IMR-90 (cell line): ENCODE measurements at regions not wholly inside any gene's neighbourhood (a gene's known extent, or its start where the extent isn't known, plus 50 kb on each side); places are given as distances from the start of the nearest gene placed in this dataset.

ENCODE experiments used
- ATAC-seq: fragments of 200-7000 bp; cut with Tn5 transposase; 2 replicates; pipeline ENCODE4 v1.9.1; 2020; ENCODE audit warnings: low read depth, mild to moderate bottlenecking, moderate library complexity
- BruUV-seq: library from RNA; stranded (reverse); fragments of 400-500 nt; replicated peaks from 2 replicates; lab custom pipeline; 2021; lab: Mats Ljungman, UMichigan
- CTCF ChIA-PET: fragments of 300-600 bp; formaldehyde crosslinking; extraction: SDS; loops from one replicate; lab custom pipeline; 2021; ENCODE audit warnings: antibody characterized with exemption; lab: Yijun Ruan, JAX
- POLR2A ChIA-PET: fragments of 300-600 bp; sonication (Branson Sonifier 250); formaldehyde crosslinking; loops from one replicate; lab custom pipeline; 2022; ENCODE audit warnings: antibody characterized with exemption; ENCODE audit not compliant: unreplicated experiment; lab: Charles Lee
- DNase-seq: peaks from one replicate; pipeline ENCODE4 v3.0.0; 2013
- H2AFZ ChIP-seq: replicated peaks from 2 replicates; pipeline ENCODE3; 2013; ENCODE audit warnings: low read length, mild to moderate bottlenecking; ENCODE audit not compliant: poor library complexity
- H2AK5ac ChIP-seq: 2 replicates; pipeline ENCODE4 v1.6.1; 2013; ENCODE audit warnings: low read depth, low read length, inconsistent platforms
- H2AK9ac ChIP-seq: replicated peaks from 2 replicates; pipeline ENCODE3; 2013; ENCODE audit warnings: mild to moderate bottlenecking, low read depth, low read length, moderate library complexity; ENCODE audit not compliant: poor library complexity
- H2BK120ac ChIP-seq: 2 replicates; pipeline ENCODE4 v1.6.1; 2013; ENCODE audit warnings: low read depth, low read length, inconsistent platforms
- H2BK15ac ChIP-seq: 3 replicates; pipeline ENCODE4 v1.6.1; 2013; ENCODE audit warnings: low read depth, low read length, inconsistent platforms
- H2BK20ac ChIP-seq: 2 replicates; pipeline ENCODE4 v1.6.1; 2013; ENCODE audit warnings: low read depth, mild to moderate bottlenecking, inconsistent platforms, low read length, moderate library complexity
- H2BK5ac ChIP-seq: 2 replicates; pipeline ENCODE4 v1.6.1; 2013; ENCODE audit warnings: mild to moderate bottlenecking, low read depth, low read length, inconsistent platforms; ENCODE audit not compliant: poor library complexity, severe bottlenecking
- H3K14ac ChIP-seq: replicated peaks from 2 replicates; pipeline ENCODE4 v1.6.1; 2013; ENCODE audit warnings: low read depth, low read length, inconsistent platforms
- H3K18ac ChIP-seq: 2 replicates; pipeline ENCODE4 v1.6.1; 2013; ENCODE audit warnings: low read depth, low read length, control low read depth
- H3K23ac ChIP-seq: 2 replicates; pipeline ENCODE4 v1.6.1; 2013; ENCODE audit warnings: low read depth, low read length, inconsistent platforms
- H3K27ac ChIP-seq: 2 replicates; pipeline ENCODE4 v1.5.1; 2013; ENCODE audit warnings: mild to moderate bottlenecking, control low read depth, low read length; ENCODE audit not compliant: insufficient read depth
- H3K27me3 ChIP-seq: 2 replicates; pipeline ENCODE4 v1.6.1; 2013; ENCODE audit warnings: low read length; ENCODE audit not compliant: control insufficient read depth, insufficient read depth
- H3K36me3 ChIP-seq: 2 replicates; pipeline ENCODE4 v1.6.1; 2013; ENCODE audit warnings: low read length, mixed read lengths; ENCODE audit not compliant: control insufficient read depth, insufficient read depth
- H3K4ac ChIP-seq: 2 replicates; pipeline ENCODE4 v1.6.1; 2013; ENCODE audit warnings: low read depth, low read length, inconsistent platforms
- H3K4me1 ChIP-seq: 2 replicates; pipeline ENCODE4 v1.6.1; 2013; ENCODE audit warnings: low read length, mixed read lengths; ENCODE audit not compliant: control insufficient read depth, insufficient read depth
- H3K4me2 ChIP-seq: 2 replicates; pipeline ENCODE4 v1.6.1; 2013; ENCODE audit warnings: low read depth, mild to moderate bottlenecking, control low read depth, low read length, moderate library complexity
- H3K4me3 ChIP-seq: 2 replicates; pipeline ENCODE4 v1.5.1; 2013; ENCODE audit warnings: low read depth, mild to moderate bottlenecking, control low read depth, low read length, moderate library complexity; ENCODE audit not compliant: insufficient read depth
- H3K56ac ChIP-seq: 2 replicates; pipeline ENCODE4 v1.6.1; 2013; ENCODE audit warnings: low read length, inconsistent platforms; ENCODE audit not compliant: insufficient read depth; ENCODE audit errors: extremely low read depth
- H3K79me1 ChIP-seq, 2 experiments: 2 replicates each; pipeline ENCODE4 v1.6.1; 2013; ENCODE audit warnings: low read length in 2 of 2, inconsistent platforms in 1 of 2, low read depth in 1 of 2
- H3K9ac ChIP-seq: 2 replicates; pipeline ENCODE4 v1.6.1; 2013; ENCODE audit warnings: low read depth, low read length, control low read depth
- H3K9me1 ChIP-seq: 2 replicates; pipeline ENCODE4 v1.6.1; 2013; ENCODE audit warnings: low read length, inconsistent platforms; ENCODE audit not compliant: insufficient read depth
- H3K9me3 ChIP-seq: 2 replicates; pipeline ENCODE4 v1.6.1; 2013; ENCODE audit warnings: low read length; ENCODE audit not compliant: control insufficient read depth, insufficient read depth
- H4K20me1 ChIP-seq: 2 replicates; pipeline ENCODE4 v1.6.1; 2013; ENCODE audit warnings: low read length, inconsistent platforms; ENCODE audit not compliant: insufficient read depth
- H4K5ac ChIP-seq: 2 replicates; pipeline ENCODE4 v1.6.1; 2013; ENCODE audit warnings: mild to moderate bottlenecking, low read depth, low read length, control low read depth
- H4K8ac ChIP-seq, 2 experiments: 2 replicates each; pipeline ENCODE4 v1.6.1; 2013; ENCODE audit warnings: low read depth in 2 of 2, low read length in 2 of 2, control low read depth in 1 of 2, inconsistent platforms in 1 of 2
- H4K91ac ChIP-seq: 2 replicates; pipeline ENCODE4 v1.6.1; 2013; ENCODE audit warnings: low read depth, low read length, inconsistent platforms; ENCODE audit not compliant: insufficient read depth
- BHLHE40 ChIP-seq: fragments of 150-350 bp; IDR thresholded peaks from 2 replicates; pipeline ENCODE4 v1.6.1; 2016; ENCODE audit warnings: mild to moderate bottlenecking, low read depth, low read length
- CEBPB ChIP-seq: IDR thresholded peaks from 2 replicates; pipeline ENCODE4 v1.6.1; 2012; ENCODE audit warnings: low read depth, low read length, improper control_type of control experiment
- CHD1 ChIP-seq: IDR thresholded peaks from 2 replicates; pipeline ENCODE4 v1.6.1; 2012; ENCODE audit warnings: low read depth, low read length, improper control_type of control experiment
- ELK1 ChIP-seq: fragments of 150-350 bp; IDR thresholded peaks from 2 replicates; pipeline ENCODE4 v1.6.1; 2016; ENCODE audit warnings: low read depth, mild to moderate bottlenecking, low read length, moderate library complexity, borderline replicate concordance
- FOS ChIP-seq: fragments of 150-350 bp; IDR thresholded peaks from 2 replicates; pipeline ENCODE4 v1.6.1; 2016; ENCODE audit warnings: low read depth, low read length
- MAFK ChIP-seq: IDR thresholded peaks from 2 replicates; pipeline ENCODE4 v1.6.1; 2012; ENCODE audit warnings: low read depth, low read length, improper control_type of control experiment
- MAZ ChIP-seq: IDR thresholded peaks from 2 replicates; pipeline ENCODE4 v1.6.1; 2012; ENCODE audit warnings: low read depth, mild to moderate bottlenecking, low read length, improper control_type of control experiment, moderate library complexity, borderline replicate concordance
- MXI1 ChIP-seq: IDR thresholded peaks from 2 replicates; pipeline ENCODE4 v1.6.1; 2012; ENCODE audit warnings: low read depth, mild to moderate bottlenecking, low read length, moderate library complexity, borderline replicate concordance
- NFE2L2 ChIP-seq: fragments of 150-350 bp; IDR thresholded peaks from 2 replicates; pipeline ENCODE4 v1.6.1; 2016; ENCODE audit warnings: low read depth, mild to moderate bottlenecking, low read length
- POLR2A ChIP-seq: IDR thresholded peaks from 2 replicates; pipeline ENCODE4 v1.6.1; 2012; ENCODE audit warnings: mild to moderate bottlenecking, low read depth, low read length
- RAD21 ChIP-seq: IDR thresholded peaks from 2 replicates; pipeline ENCODE4 v1.6.1; 2012; ENCODE audit warnings: low read length, improper control_type of control experiment
- RCOR1 ChIP-seq: IDR thresholded peaks from 2 replicates; pipeline ENCODE4 v1.6.1; 2012; ENCODE audit warnings: mild to moderate bottlenecking, low read length, improper control_type of control experiment; ENCODE audit not compliant: insufficient replicate concordance
- RFX5 ChIP-seq: IDR thresholded peaks from 2 replicates; pipeline ENCODE4 v1.8.0; 2012; ENCODE audit warnings: low read depth, mild to moderate bottlenecking, low read length, moderate library complexity
- SMC3 ChIP-seq: fragments of 150-350 bp; IDR thresholded peaks from 2 replicates; pipeline ENCODE4 v1.6.1; 2016; ENCODE audit warnings: low read depth, mild to moderate bottlenecking, antibody characterized with exemption, low read length, moderate library complexity
- WGBS, 2 experiments: methylation state at CpG; one replicate each; pipeline versions ENCODE4 v1.1.5 to v1.1.7; 2013; ENCODE audit warnings: missing lambda C conversion rate in 2 of 2; ENCODE audit not compliant: insufficient read length in 1 of 2; ENCODE audit errors: extremely low coverage in 2 of 2; 5-methylcytosine and 5-hydroxymethylcytosine counted together
- dilution Hi-C: fragments of 300-500 bp; cut with HindIII; formaldehyde crosslinking; loops from one replicate; pipeline ENCODE4 v1.14.3; 2018; ENCODE audit warnings: low sequenced_read_pairs; ENCODE audit not compliant: unreplicated experiment
- in situ Hi-C: fragments of 300-500 bp; cut with MboI; formaldehyde crosslinking; loops from 3 replicates; pipeline ENCODE4 v1.14.3; 2019; ENCODE audit warnings: low sequenced_read_pairs, inconsistent platforms, mixed read lengths
- intact Hi-C: fragments of 100-400 bp; cut with micrococcal nuclease; formaldehyde crosslinking; loops from 2 replicates; pipeline ENCODE4 v1.10.0; 2022
- TF ChIP-seq, protein P1 (sequence below): conservative IDR thresholded peaks from 2 replicates; pipeline ENCODE4 v1.5.1; 2012; ENCODE audit warnings: mild to moderate bottlenecking, low read depth, low read length, improper control_type of control experiment
- TF ChIP-seq, protein P2 (sequence below): fragments of 150-350 bp; IDR thresholded peaks from 2 replicates; pipeline ENCODE4 v1.6.1; 2017; ENCODE audit warnings: mild to moderate bottlenecking, antibody characterized with exemption, low read length, low read depth

GRCh38 chr3:124126436-124127023 is 134.6 kb upstream of the ROPN1 start:
- H2BK15ac ChIP-seq, result no peak overlapping the region
- BruUV-seq, result no TSS peak
- ATAC-seq, result no peak
- H4K20me1 ChIP-seq, result no peaks in the 10 kb centered on the region
- ChIA-PET POLR2A (no interaction called here), CTCF (no interaction called here)
- peaks cover 2% of the 10 kb centered on the region; the same call in 1 of the 2 replicates for H3K27me3 ChIP-seq
- no peak overlapping the region for H4K5ac ChIP-seq
- no CpG with 5 or more reads among the region's 1 CpG for WGBS, 2 experiments
- no peaks in the 10 kb centered on the region for H3K79me1 ChIP-seq
- H2AFZ ChIP-seq, result no peak overlapping the region
- in situ Hi-C loops, result no loop called here
- H3K4me3 ChIP-seq, result no peak overlapping the region
- no peak overlapping the region for H3K4ac ChIP-seq
- no peak overlapping the region for H3K4me2 ChIP-seq
- no peak overlapping the region for H3K27ac ChIP-seq
- no peak overlapping the region for H4K91ac ChIP-seq
- no peak overlapping the region for H3K23ac ChIP-seq
- no peak overlapping the region for H2BK5ac ChIP-seq
- no peaks in the 10 kb centered on the region for H3K9me1 ChIP-seq
- no peak for DNase-seq
- intact Hi-C loops, result no loop called here
- H4K8ac ChIP-seq, result no peak overlapping the region
- H3K9me3 ChIP-seq, result no peaks in the 10 kb centered on the region
- H2AK5ac ChIP-seq, result no peak overlapping the region
- H2BK120ac ChIP-seq, result no peak overlapping the region
- H3K9ac ChIP-seq, result no peak overlapping the region
- no peak overlapping the region for H2BK20ac ChIP-seq
- no peak overlapping the region for H3K18ac ChIP-seq
- H3K36me3 ChIP-seq, result no peaks in the 10 kb centered on the region
- 0 out of 2 replicates have a peak, but pooled peaks cover 2% of the 10 kb centered on the region for H3K4me1 ChIP-seq
- H2AK9ac ChIP-seq, result no peak overlapping the region
- dilution Hi-C loops, result no loop called here
- H3K56ac ChIP-seq, result no peak overlapping the region
- no peak overlapping the region for H3K14ac ChIP-seq
- TF ChIP-seq BHLHE40 (no peak), CEBPB (no peak), ELK1 (no peak), MAFK (no peak), CHD1 (no peak), RAD21 (no peak), SMC3 (no peak), MXI1 (no peak), POLR2A (no peak), NFE2L2 (no peak), MAZ (no peak), FOS (no peak), RFX5 (no peak), RCOR1 (no peak)
- TF ChIP-seq, protein P1, sequence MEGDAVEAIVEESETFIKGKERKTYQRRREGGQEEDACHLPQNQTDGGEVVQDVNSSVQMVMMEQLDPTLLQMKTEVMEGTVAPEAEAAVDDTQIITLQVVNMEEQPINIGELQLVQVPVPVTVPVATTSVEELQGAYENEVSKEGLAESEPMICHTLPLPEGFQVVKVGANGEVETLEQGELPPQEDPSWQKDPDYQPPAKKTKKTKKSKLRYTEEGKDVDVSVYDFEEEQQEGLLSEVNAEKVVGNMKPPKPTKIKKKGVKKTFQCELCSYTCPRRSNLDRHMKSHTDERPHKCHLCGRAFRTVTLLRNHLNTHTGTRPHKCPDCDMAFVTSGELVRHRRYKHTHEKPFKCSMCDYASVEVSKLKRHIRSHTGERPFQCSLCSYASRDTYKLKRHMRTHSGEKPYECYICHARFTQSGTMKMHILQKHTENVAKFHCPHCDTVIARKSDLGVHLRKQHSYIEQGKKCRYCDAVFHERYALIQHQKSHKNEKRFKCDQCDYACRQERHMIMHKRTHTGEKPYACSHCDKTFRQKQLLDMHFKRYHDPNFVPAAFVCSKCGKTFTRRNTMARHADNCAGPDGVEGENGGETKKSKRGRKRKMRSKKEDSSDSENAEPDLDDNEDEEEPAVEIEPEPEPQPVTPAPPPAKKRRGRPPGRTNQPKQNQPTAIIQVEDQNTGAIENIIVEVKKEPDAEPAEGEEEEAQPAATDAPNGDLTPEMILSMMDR, result no peak
- TF ChIP-seq, protein P2, sequence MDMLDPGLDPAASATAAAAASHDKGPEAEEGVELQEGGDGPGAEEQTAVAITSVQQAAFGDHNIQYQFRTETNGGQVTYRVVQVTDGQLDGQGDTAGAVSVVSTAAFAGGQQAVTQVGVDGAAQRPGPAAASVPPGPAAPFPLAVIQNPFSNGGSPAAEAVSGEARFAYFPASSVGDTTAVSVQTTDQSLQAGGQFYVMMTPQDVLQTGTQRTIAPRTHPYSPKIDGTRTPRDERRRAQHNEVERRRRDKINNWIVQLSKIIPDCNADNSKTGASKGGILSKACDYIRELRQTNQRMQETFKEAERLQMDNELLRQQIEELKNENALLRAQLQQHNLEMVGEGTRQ, result no peak
